ENCODE measurements at regions not wholly inside any gene's neighbourhood (a gene's known extent, or its start where the extent isn't known, plus 50 kb on each side); places are given as distances from the start of the nearest gene placed in this dataset.

GRCh38 chr1:88124614-88125013 lies 559.5 kb upstream of the PKN2 start:
- DNase-seq (ENCODE audit: low spot score) (no peak), ATAC-seq (no peak)
- Mint-ChIP-seq H3K9me3 (peaks cover 6% of the 10 kb centered on the region), H3K4me1 (ENCODE audit: low read depth in 2 of 2) (no peaks in the 10 kb centered on the region), H3K27ac (no peak overlapping the region), H3K36me3 (no peaks in the 10 kb centered on the region), H3K4me3 (no peak overlapping the region), H3K27me3 (no peaks in the 10 kb centered on the region)

- ATAC-seq = no peak
- no peak for DNase-seq (ENCODE audit: low spot score)
- H3K36me3 Mint-ChIP-seq = no peaks in the 10 kb centered on the region
These were observed 557.6 kb upstream of the PKN2 start for GRCh38 chr1:88126467-88126866.

GRCh38 chr1:88133991-88134390 lies 550.1 kb upstream of the PKN2 start:
- Mint-ChIP-seq H3K36me3 (no peaks in the 10 kb centered on the region), H3K27me3 (no peaks in the 10 kb centered on the region), H3K4me1 (ENCODE audit: low read depth in 2 of 2) (no peaks in the 10 kb centered on the region), H3K9me3 (no peaks in the 10 kb centered on the region), H3K4me3 (no peak overlapping the region), H3K27ac (no peak overlapping the region)
- no peak for DNase-seq (ENCODE audit: low spot score)
- no peak for ATAC-seq

More at GRCh38 chr1:88126467-88126866, 557.6 kb upstream of the PKN2 start:
- Mint-ChIP-seq H3K4me1 (ENCODE audit: low read depth in 2 of 2) (no peaks in the 10 kb centered on the region), H3K27ac (no peak overlapping the region), H3K27me3 (no peaks in the 10 kb centered on the region), H3K4me3 (no peak overlapping the region), H3K9me3 (peaks cover 6% of the 10 kb centered on the region)

GRCh38 chr1:88134983-88135921 lies 548.8 kb upstream of the PKN2 start:
- Mint-ChIP-seq H3K4me3 (no peak overlapping the region), H3K4me1 (ENCODE audit: low read depth in 2 of 2) (no peaks in the 10 kb centered on the region), H3K27me3 (no peaks in the 10 kb centered on the region), H3K27ac (no peak overlapping the region), H3K9me3 (no peaks in the 10 kb centered on the region), H3K36me3 (no peaks in the 10 kb centered on the region)
- no peak for DNase-seq (ENCODE audit: low spot score)
- no peak for ATAC-seq

- H3K36me3 Mint-ChIP-seq = no peaks in the 10 kb centered on the region
- H3K4me1 Mint-ChIP-seq (ENCODE audit: low read depth in 2 of 2) = no peaks in the 10 kb centered on the region
These were observed 544.4 kb upstream of the PKN2 start for GRCh38 chr1:88139633-88140032.

GRCh38 chr1:88140325-88140724 lies 543.7 kb upstream of the PKN2 start:
- no peak overlapping the region for H3K27ac Mint-ChIP-seq
- no peak overlapping the region for H3K4me3 Mint-ChIP-seq
- peaks cover 4 to 14% of the 10 kb centered on the region in 2 donors for H3K27me3 Mint-ChIP-seq
- ATAC-seq (no peak), DNase-seq (ENCODE audit: low spot score) (no peak)
- no peaks in the 10 kb centered on the region for H3K36me3 Mint-ChIP-seq
- peaks cover 3% of the 10 kb centered on the region for H3K9me3 Mint-ChIP-seq
- H3K4me1 Mint-ChIP-seq (ENCODE audit: low read depth in 2 of 2) = no peaks in the 10 kb centered on the region

More at GRCh38 chr1:88139633-88140032, 544.4 kb upstream of the PKN2 start:
- DNase-seq (ENCODE audit: low spot score) (no peak), ATAC-seq (no peak)
- no peaks in the 10 kb centered on the region for H3K9me3 Mint-ChIP-seq
- H3K27ac Mint-ChIP-seq = no peak overlapping the region
- no peak overlapping the region for H3K4me3 Mint-ChIP-seq
- H3K27me3 Mint-ChIP-seq = peaks cover 0 to 7% of the 10 kb centered on the region in 2 donors

GRCh38 chr1:88141499-88142074 lies 542.5 kb upstream of the PKN2 start:
- Mint-ChIP-seq H3K9me3 (peaks cover 3% of the 10 kb centered on the region), H3K27ac (no peak overlapping the region), H3K4me1 (ENCODE audit: low read depth in 2 of 2) (no peaks in the 10 kb centered on the region), H3K27me3 (peaks cover 4 to 23% of the 10 kb centered on the region in 2 donors), H3K4me3 (no peak overlapping the region), H3K36me3 (no peaks in the 10 kb centered on the region)
- DNase-seq (ENCODE audit: low spot score) (no peak), ATAC-seq (no peak)

GRCh38 chr1:88145752-88146151 lies 538.3 kb upstream of the PKN2 start:
- peaks cover 4 to 23% of the 10 kb centered on the region in 2 donors for H3K27me3 Mint-ChIP-seq
- H3K4me1 Mint-ChIP-seq (ENCODE audit: low read depth in 2 of 2) = no peaks in the 10 kb centered on the region
- H3K4me3 Mint-ChIP-seq = no peak overlapping the region
- H3K27ac Mint-ChIP-seq = no peak overlapping the region
- no peak for DNase-seq (ENCODE audit: low spot score)
- ATAC-seq = no peak
- H3K9me3 Mint-ChIP-seq = peaks cover 3% of the 10 kb centered on the region
- H3K36me3 Mint-ChIP-seq = no peaks in the 10 kb centered on the region

GRCh38 chr1:88149686-88150085 lies 534.4 kb upstream of the PKN2 start:
- ATAC-seq (no peak), DNase-seq (ENCODE audit: low spot score) (no peak)
- Mint-ChIP-seq H3K4me1 (ENCODE audit: low read depth in 2 of 2) (no peaks in the 10 kb centered on the region), H3K4me3 (no peak overlapping the region), H3K27me3 (peaks cover 4 to 16% of the 10 kb centered on the region in 2 donors), H3K36me3 (no peaks in the 10 kb centered on the region), H3K9me3 (peaks cover 3% of the 10 kb centered on the region), H3K27ac (no peak overlapping the region)

GRCh38 chr1:88150330-88150729 lies 533.7 kb upstream of the PKN2 start:
- no peak for ATAC-seq
- Mint-ChIP-seq H3K4me1 (ENCODE audit: low read depth in 2 of 2) (no peaks in the 10 kb centered on the region), H3K27ac (no peak overlapping the region), H3K9me3 (no peaks in the 10 kb centered on the region), H3K4me3 (no peak overlapping the region), H3K27me3 (peaks cover 0 to 10% of the 10 kb centered on the region in 2 donors), H3K36me3 (no peaks in the 10 kb centered on the region)
- no peak for DNase-seq (ENCODE audit: low spot score)

GRCh38 chr1:88163187-88163586 lies 520.9 kb upstream of the PKN2 start:
- DNase-seq (ENCODE audit: low spot score) = no peak
- Mint-ChIP-seq H3K4me3 (no peak overlapping the region), H3K9me3 (peaks cover 3% of the 10 kb centered on the region), H3K27me3 (peaks cover 5 to 10% of the 10 kb centered on the region in 2 donors), H3K27ac (no peak overlapping the region), H3K4me1 (ENCODE audit: low read depth in 2 of 2) (no peaks in the 10 kb centered on the region), H3K36me3 (no peaks in the 10 kb centered on the region)
- no peak for ATAC-seq

GRCh38 chr1:88168126-88168525 lies 515.9 kb upstream of the PKN2 start:
- no peaks in the 10 kb centered on the region for H3K4me1 Mint-ChIP-seq (ENCODE audit: low read depth in 2 of 2)
- no peak for ATAC-seq

GRCh38 chr1:88169139-88169538 lies 514.9 kb upstream of the PKN2 start:
- DNase-seq (ENCODE audit: low spot score) (no peak), ATAC-seq (no peak)
- Mint-ChIP-seq H3K27me3 (peaks cover 3 to 20% of the 10 kb centered on the region in 2 donors), H3K27ac (no peak overlapping the region), H3K4me3 (no peak overlapping the region), H3K4me1 (ENCODE audit: low read depth in 2 of 2) (no peaks in the 10 kb centered on the region), H3K9me3 (no peaks in the 10 kb centered on the region), H3K36me3 (no peaks in the 10 kb centered on the region)

More at GRCh38 chr1:88168126-88168525, 515.9 kb upstream of the PKN2 start:
- no peak overlapping the region for H3K27ac Mint-ChIP-seq
- H3K36me3 Mint-ChIP-seq = no peaks in the 10 kb centered on the region
- H3K4me3 Mint-ChIP-seq = no peak overlapping the region
- peaks cover 3 to 20% of the 10 kb centered on the region in 2 donors for H3K27me3 Mint-ChIP-seq
- H3K9me3 Mint-ChIP-seq = no peaks in the 10 kb centered on the region
- DNase-seq (ENCODE audit: low spot score) = no peak

- DNase-seq (ENCODE audit: low spot score) (no peak), ATAC-seq (no peak)
- Mint-ChIP-seq H3K9me3 (no peaks in the 10 kb centered on the region), H3K4me1 (ENCODE audit: low read depth in 2 of 2) (no peaks in the 10 kb centered on the region), H3K36me3 (no peaks in the 10 kb centered on the region), H3K27ac (no peak overlapping the region), H3K27me3 (peaks cover 3 to 20% of the 10 kb centered on the region in 2 donors), H3K4me3 (no peak overlapping the region)
These were observed 514.1 kb upstream of the PKN2 start for GRCh38 chr1:88169939-88170338.

Measured in natural killer cell treated with Interleukin-12 subunit alpha and Interleukin-12 subunit beta and Interleukin-15 and Interleukin-18, amount 100 ng/mL, for 72 hours (primary cell).